H1 (cell line): ENCODE measurements at regions not wholly inside any gene's neighbourhood (a gene's known extent, or its start where the extent isn't known, plus 50 kb on each side); places are given as distances from the start of the nearest gene placed in this dataset.

Experiments used
- CTCF ChIA-PET: fragments of 300-600 bp; sonication (Branson Sonifier 250); formaldehyde crosslinking; loops from one replicate; lab custom pipeline; 2021; ENCODE audit not compliant: partially characterized antibody; lab: Charles Lee
- POLR2A ChIA-PET: fragments of 300-600 bp; sonication (Branson Sonifier 250); formaldehyde crosslinking; loops from one replicate; lab custom pipeline; 2021; ENCODE audit warnings: inconsistent platforms; ENCODE audit not compliant: partially characterized antibody; lab: Charles Lee
- DNase-seq, 2 experiments: peaks; one replicate each; pipeline versions ENCODE4 v3.0.0 to v3.0.0-alpha.2; 2010 to 2022; ENCODE audit warnings: low spot score in 2 of 2, low read depth in 1 of 2, mixed read lengths in 1 of 2
- FAIRE-seq: peaks from 2 replicates; lab custom pipeline; 2011; peaks lifted over from hg19 to GRCh38; lab: Jason Lieb, UNC
- H2AFZ ChIP-seq: 2 replicates; pipeline ENCODE4 v1.8.1; 2012; ENCODE audit warnings: low read length, inconsistent platforms
- H2AK5ac ChIP-seq: 2 replicates; pipeline ENCODE4 v1.6.1; 2013; ENCODE audit warnings: low read depth, low read length
- H2BK120ac ChIP-seq: replicated peaks from 2 replicates; pipeline ENCODE3; 2013; ENCODE audit warnings: low read depth, low read length, inconsistent platforms
- H2BK12ac ChIP-seq: 2 replicates; pipeline ENCODE4 v1.6.1; 2013; ENCODE audit warnings: low read depth, low read length
- H2BK15ac ChIP-seq: 2 replicates; pipeline ENCODE4 v1.6.1; 2013; ENCODE audit warnings: low read length
- H2BK20ac ChIP-seq: 2 replicates; pipeline ENCODE4 v1.6.1; 2013; ENCODE audit warnings: low read length
- H2BK5ac ChIP-seq: 2 replicates; pipeline ENCODE4 v1.6.1; 2013; ENCODE audit warnings: low read depth, low read length
- H3K14ac ChIP-seq: 2 replicates; pipeline ENCODE4 v1.6.1; 2013; ENCODE audit warnings: inconsistent platforms; ENCODE audit not compliant: insufficient read length
- H3K18ac ChIP-seq: 2 replicates; pipeline ENCODE4 v1.6.1; 2013; ENCODE audit warnings: low read length; ENCODE audit errors: extremely low read depth
- H3K23ac ChIP-seq: 2 replicates; pipeline ENCODE4 v1.6.1; 2013; ENCODE audit warnings: inconsistent platforms; ENCODE audit not compliant: insufficient read length
- H3K23me2 ChIP-seq: 2 replicates; pipeline ENCODE4 v1.6.1; 2013; ENCODE audit warnings: low read depth, low read length
- H3K27ac ChIP-seq: 2 replicates; pipeline ENCODE4 v1.6.1; 2011; ENCODE audit warnings: low read depth, low read length, inconsistent platforms
- H3K27me3 ChIP-seq, 4 experiments: replicated peaks in 1 of 4; 1 replicate in 1 of 4; 2 replicates in 3 of 4; pipeline versions ENCODE4 v1.6.1 to v1.8.1; 2011 to 2013; ENCODE audit warnings: low read length in 3 of 4, mild to moderate bottlenecking in 3 of 4, inconsistent platforms in 2 of 4, mixed read lengths in 2 of 4, moderate library complexity in 1 of 4; ENCODE audit not compliant: control insufficient read depth in 3 of 4, insufficient read depth in 3 of 4; ENCODE audit errors: extremely low read depth in 1 of 4
- H3K36me3 ChIP-seq, 4 experiments: 2 replicates each; pipeline versions ENCODE4 v1.6.1 to v1.8.1; 2011 to 2013; ENCODE audit warnings: mild to moderate bottlenecking in 4 of 4, low read length in 3 of 4, moderate library complexity in 2 of 4, control low read depth in 1 of 4, inconsistent platforms in 1 of 4; ENCODE audit not compliant: insufficient read depth in 4 of 4, control insufficient read depth in 2 of 4
- H3K4ac ChIP-seq: replicated peaks from 2 replicates; pipeline ENCODE3; 2013; ENCODE audit warnings: low read length, low read depth, mixed read lengths, inconsistent platforms; ENCODE audit not compliant: insufficient read length
- H3K4me1 ChIP-seq, 4 experiments: replicated peaks in 1 of 4; 1 replicate in 1 of 4; 2 replicates in 3 of 4; pipeline versions ENCODE4 v1.6.1 to v1.8.1; 2011 to 2013; ENCODE audit warnings: low read length in 3 of 4, inconsistent platforms in 2 of 4, mixed read lengths in 1 of 4; ENCODE audit not compliant: insufficient read depth in 4 of 4, control insufficient read depth in 3 of 4
- H3K4me2 ChIP-seq, 2 experiments: 2 replicates each; pipeline versions ENCODE4 v1.6.1 to v1.8.1; 2011 to 2013; ENCODE audit warnings: low read depth in 2 of 2, low read length in 2 of 2, control low read depth in 1 of 2, inconsistent platforms in 1 of 2, mild to moderate bottlenecking in 1 of 2; ENCODE audit not compliant: insufficient read depth in 1 of 2
- H3K4me3 ChIP-seq, 4 experiments: fragments of 200-600, 300-600 bp in 1 of 4; sonication (generic), shearing (Covaris generic), sonication (Bioruptor Twin) in 1 of 4; 2 replicates each; pipeline versions ENCODE4 v1.5.1 to v1.8.1; 2011 to 2016; ENCODE audit warnings: low read length in 4 of 4, low read depth in 3 of 4, control low read depth in 2 of 4, inconsistent platforms in 2 of 4, mild to moderate bottlenecking in 2 of 4, mixed read lengths in 1 of 4, moderate library complexity in 1 of 4; ENCODE audit not compliant: insufficient read depth in 2 of 4; ENCODE audit errors: extremely low read depth in 1 of 4
- H3K56ac ChIP-seq: replicated peaks from 2 replicates; pipeline ENCODE3; 2013; ENCODE audit warnings: low read depth, mild to moderate bottlenecking, mixed read lengths, low read length, inconsistent platforms; ENCODE audit not compliant: insufficient read length
- H3K79me1 ChIP-seq: 2 replicates; pipeline ENCODE4 v1.6.1; 2013; ENCODE audit warnings: low read depth, low read length, control low read depth
- H3K79me2 ChIP-seq, 2 experiments: 2 replicates each; pipeline versions ENCODE4 v1.6.1 to v1.8.1; 2012 to 2013; ENCODE audit warnings: low read length in 2 of 2, mild to moderate bottlenecking in 2 of 2, inconsistent platforms in 1 of 2; ENCODE audit not compliant: insufficient read depth in 2 of 2, control insufficient read depth in 1 of 2
- H3K9ac ChIP-seq, 4 experiments: replicated peaks in 1 of 4; 1 replicate in 1 of 4; 2 replicates in 3 of 4; pipeline versions ENCODE4 v1.6.1 to v1.8.1; 2011 to 2013; ENCODE audit warnings: low read depth in 3 of 4, low read length in 3 of 4, control low read depth in 2 of 4, mild to moderate bottlenecking in 2 of 4, moderate library complexity in 2 of 4, inconsistent platforms in 1 of 4; ENCODE audit errors: extremely low read depth in 1 of 4
- H3K9me3 ChIP-seq, 2 experiments: 2 replicates each; pipeline versions ENCODE4 v1.6.1 to v1.8.1; 2012 to 2013; ENCODE audit warnings: mild to moderate bottlenecking in 2 of 2, moderate library complexity in 2 of 2, control low read depth in 1 of 2, inconsistent platforms in 1 of 2, low read depth in 1 of 2, low read length in 1 of 2, mixed read lengths in 1 of 2; ENCODE audit not compliant: insufficient read depth in 2 of 2
- H4K20me1 ChIP-seq, 2 experiments: replicated peaks in 1 of 2; 2 replicates each; pipeline versions ENCODE3 to v1.8.1; 2011 to 2013; ENCODE audit warnings: inconsistent platforms in 2 of 2, low read length in 2 of 2, mild to moderate bottlenecking in 1 of 2; ENCODE audit not compliant: insufficient read depth in 2 of 2, control insufficient read depth in 1 of 2
- H4K5ac ChIP-seq: 2 replicates; pipeline ENCODE4 v1.6.1; 2013; ENCODE audit warnings: low read length, low read depth, mixed read lengths, inconsistent platforms; ENCODE audit not compliant: insufficient read length
- H4K8ac ChIP-seq: 2 replicates; pipeline ENCODE4 v1.8.0; 2013; ENCODE audit warnings: mild to moderate bottlenecking, moderate library complexity, low read length, inconsistent platforms; ENCODE audit not compliant: insufficient read depth; ENCODE audit errors: extremely low read depth
- H4K91ac ChIP-seq: replicated peaks from 2 replicates; pipeline ENCODE3; 2013; ENCODE audit warnings: low read length, mixed read lengths, inconsistent platforms; ENCODE audit not compliant: insufficient read length
- ASH2L ChIP-seq: fragments of 200-600, 300-600 bp; sonication (generic); IDR thresholded peaks from one replicate; pipeline ENCODE4 v1.7.1; 2017; ENCODE audit warnings: low read length
- CBX8 ChIP-seq: fragments of 300-800, 300-1000 bp; sonication (generic); IDR thresholded peaks from 2 replicates; pipeline ENCODE4 v1.7.1; 2016; ENCODE audit warnings: low read depth, low read length, borderline replicate concordance
- CEBPB ChIP-seq: IDR thresholded peaks from 2 replicates; pipeline ENCODE4 v1.6.1; 2012; ENCODE audit warnings: low read depth, low read length
- CHD2 ChIP-seq: IDR thresholded peaks from 2 replicates; pipeline ENCODE4 v1.6.1; 2012; ENCODE audit warnings: low read length, improper control_type of control experiment
- CREB1 ChIP-seq: IDR thresholded peaks from 2 replicates; pipeline ENCODE4 v1.6.1; 2012; ENCODE audit warnings: inconsistent platforms
- CTBP2 ChIP-seq: IDR thresholded peaks from 2 replicates; pipeline ENCODE4 v1.7.0; 2011; ENCODE audit warnings: borderline replicate concordance, mild to moderate bottlenecking, moderate library complexity, mixed read lengths, low read length; ENCODE audit not compliant: insufficient read depth, insufficient read length
- GABPA ChIP-seq: IDR thresholded peaks from 2 replicates; pipeline ENCODE4 v1.6.1; 2011; ENCODE audit warnings: mild to moderate bottlenecking, low read length, moderate library complexity, borderline replicate concordance; ENCODE audit not compliant: insufficient read depth
- KDM4A ChIP-seq: IDR thresholded peaks from one replicate; pipeline ENCODE4 v1.7.1; 2012; ENCODE audit warnings: low read depth, mild to moderate bottlenecking, moderate library complexity, low read length, inconsistent platforms; ENCODE audit not compliant: severe bottlenecking
- PHF8 ChIP-seq: fragments of 200-600 bp; sonication (generic); conservative IDR thresholded peaks from 2 replicates; pipeline ENCODE4 v1.7.1; 2012; ENCODE audit warnings: low read depth, mild to moderate bottlenecking, inconsistent platforms, low read length, moderate library complexity
- SIN3A ChIP-seq, 2 experiments: IDR thresholded peaks in 1 of 2; conservative IDR thresholded peaks in 1 of 2; 2 replicates each; pipeline ENCODE4 v1.6.1; 2011 to 2012; ENCODE audit warnings: low read length in 2 of 2, improper control_type of control experiment in 1 of 2, low read depth in 1 of 2, mild to moderate bottlenecking in 1 of 2
- SP4 ChIP-seq: IDR thresholded peaks from 2 replicates; pipeline ENCODE4 v1.6.1; 2012; ENCODE audit warnings: low read length, inconsistent platforms
- TEAD4 ChIP-seq: IDR thresholded peaks from 2 replicates; pipeline ENCODE4 v1.6.1; 2012; ENCODE audit warnings: low read depth, low read length, inconsistent platforms, mixed read lengths
- WGBS, 2 experiments: shearing (Covaris generic) in 1 of 2; methylation state at CpG; one replicate each; pipeline versions ENCODE4 v1.1.6 to v1.1.7; 2013 to 2015; ENCODE audit warnings: low lambda C conversion rate in 2 of 2, mixed read lengths in 2 of 2, inconsistent platforms in 1 of 2, low coverage in 1 of 2, missing lambda C conversion rate in 1 of 2; ENCODE audit not compliant: insufficient replicate concordance in 2 of 2, insufficient coverage in 1 of 2, insufficient read length in 1 of 2; ENCODE audit errors: extremely low coverage in 1 of 2, missing lambda C conversion rate in 1 of 2; 5-methylcytosine and 5-hydroxymethylcytosine counted together
- TF ChIP-seq, protein P1 (sequence below): IDR thresholded peaks from 2 replicates; pipeline ENCODE4 v1.6.1; 2011; ENCODE audit warnings: low read depth, mild to moderate bottlenecking, low read length; ENCODE audit not compliant: insufficient read depth

DNA sequence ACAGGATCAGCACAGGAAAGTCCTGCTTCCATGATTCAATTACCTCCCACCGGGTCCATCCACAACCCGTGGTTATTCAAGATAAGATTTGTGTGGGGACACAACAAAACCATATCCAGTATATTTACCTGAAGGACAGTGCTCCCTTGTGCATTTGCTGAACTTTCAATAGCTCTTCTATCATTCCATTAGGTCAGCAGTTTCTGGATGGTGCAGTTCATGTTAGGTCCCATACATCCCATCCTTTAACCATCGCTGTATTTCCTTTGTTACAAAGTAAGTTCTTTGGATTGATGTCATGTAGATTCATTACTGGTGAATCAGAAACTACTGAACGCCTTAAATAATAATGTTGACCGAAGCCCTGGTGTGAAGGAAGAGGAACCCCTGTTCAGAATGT is 775.9 kb downstream of the TRIML1 start:
- H2BK120ac ChIP-seq: no peak overlapping the region
- no peak overlapping the region for H2BK12ac ChIP-seq
- 83% methylated on average over 5 of the region's 5 CpGs; no CpG with 5 or more reads in 1 of the 2 experiments for WGBS, 2 experiments
- no peaks in the 10 kb centered on the region for H3K23me2 ChIP-seq
- no peak overlapping the region for H3K14ac ChIP-seq
- no peaks in the 10 kb centered on the region for H3K79me1 ChIP-seq
- no peak for TF ChIP-seq KDM4A
- no peak for TF ChIP-seq SIN3A (conservative IDR thresholded peaks at IDR 0.05 in 1 of 2, IDR thresholded peaks at IDR 0.05 in 1 of 2; ENCODE audit: low read depth in 1 of 2, low read length in 2 of 2)
- TF ChIP-seq ASH2L: no peak
- no peak for TF ChIP-seq CTBP2
- TF ChIP-seq TEAD4: no peak
- TF ChIP-seq, protein P1, sequence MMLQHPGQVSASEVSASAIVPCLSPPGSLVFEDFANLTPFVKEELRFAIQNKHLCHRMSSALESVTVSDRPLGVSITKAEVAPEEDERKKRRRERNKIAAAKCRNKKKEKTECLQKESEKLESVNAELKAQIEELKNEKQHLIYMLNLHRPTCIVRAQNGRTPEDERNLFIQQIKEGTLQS: no peak
- TF ChIP-seq CHD2: no peak
- no peak for TF ChIP-seq GABPA
- no peak for TF ChIP-seq PHF8
- no peak for TF ChIP-seq CREB1
- no peak for TF ChIP-seq CBX8
- no peak for TF ChIP-seq CEBPB
- TF ChIP-seq SP4: no peak
- TF ChIP-seq, all 59 proteins: peak for 0
- Histone ChIP-seq H2BK20ac (no peak overlapping the region), H2BK15ac (no peak overlapping the region), H3K27me3 (no peaks in the 10 kb centered on the region), H3K27ac (no peak overlapping the region), H3K79me2 (no peaks in the 10 kb centered on the region), H2BK5ac (no peak overlapping the region), H3K4me1 (no peaks in the 10 kb centered on the region), H2AFZ (no peak overlapping the region), H3K9me3 (peaks cover 7 to 8% of the 10 kb centered on the region in 2 experiments; a peak in 1 of 4 replicates), H3K4ac (no peak overlapping the region), H3K23ac (no peak overlapping the region), H4K20me1 (no peaks in the 10 kb centered on the region), H2AK5ac (no peak overlapping the region), H4K8ac (no peak overlapping the region), H3K4me3 (no peak overlapping the region), H3K4me2 (no peak overlapping the region), H3K18ac (no peak overlapping the region), H3K9ac (no peak overlapping the region), H4K91ac (no peak overlapping the region), H4K5ac (no peak overlapping the region), H3K56ac (no peak overlapping the region), H3K36me3 (no peaks in the 10 kb centered on the region)
- POLR2A ChIA-PET: no interaction called here
- CTCF ChIA-PET: no interaction called here
- FAIRE-seq (no peak), DNase-seq (no peak)
